ENCODE measurements at regions not wholly inside any gene's neighbourhood (a gene's known extent, or its start where the extent isn't known, plus 50 kb on each side); places are given as distances from the start of the nearest gene placed in this dataset.

GRCh38 chr20:17809362-17810061, 109.7 kb downstream of the BANF2 start:
- TF ChIP-seq ZNF510 (tag by site-specific recombination; IDR thresholded peaks at IDR 0.05; ENCODE audit: insufficient replicate concordance), result no peak
- TF ChIP-seq, protein P1, sequence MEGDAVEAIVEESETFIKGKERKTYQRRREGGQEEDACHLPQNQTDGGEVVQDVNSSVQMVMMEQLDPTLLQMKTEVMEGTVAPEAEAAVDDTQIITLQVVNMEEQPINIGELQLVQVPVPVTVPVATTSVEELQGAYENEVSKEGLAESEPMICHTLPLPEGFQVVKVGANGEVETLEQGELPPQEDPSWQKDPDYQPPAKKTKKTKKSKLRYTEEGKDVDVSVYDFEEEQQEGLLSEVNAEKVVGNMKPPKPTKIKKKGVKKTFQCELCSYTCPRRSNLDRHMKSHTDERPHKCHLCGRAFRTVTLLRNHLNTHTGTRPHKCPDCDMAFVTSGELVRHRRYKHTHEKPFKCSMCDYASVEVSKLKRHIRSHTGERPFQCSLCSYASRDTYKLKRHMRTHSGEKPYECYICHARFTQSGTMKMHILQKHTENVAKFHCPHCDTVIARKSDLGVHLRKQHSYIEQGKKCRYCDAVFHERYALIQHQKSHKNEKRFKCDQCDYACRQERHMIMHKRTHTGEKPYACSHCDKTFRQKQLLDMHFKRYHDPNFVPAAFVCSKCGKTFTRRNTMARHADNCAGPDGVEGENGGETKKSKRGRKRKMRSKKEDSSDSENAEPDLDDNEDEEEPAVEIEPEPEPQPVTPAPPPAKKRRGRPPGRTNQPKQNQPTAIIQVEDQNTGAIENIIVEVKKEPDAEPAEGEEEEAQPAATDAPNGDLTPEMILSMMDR (tag by site-specific recombination; IDR thresholded peaks at IDR 0.05), result no peak
- TF ChIP-seq ZNF548 (tag by site-specific recombination; IDR thresholded peaks at IDR 0.05), result no peak
- TF ChIP-seq ZNF221 (tag by site-specific recombination; IDR thresholded peaks at IDR 0.05; ENCODE audit: borderline replicate concordance), result no peak

All from HEK293 (cell line).